Osteocyte (in vitro differentiated cells): ENCODE measurements at regions not wholly inside any gene's neighbourhood (a gene's known extent, or its start where the extent isn't known, plus 50 kb on each side); places are given as distances from the start of the nearest gene placed in this dataset.

ENCODE experiments used
- DNase-seq: peaks from one replicate; pipeline ENCODE4 v3.0.0; 2021; ENCODE audit warnings: mixed read lengths; ENCODE audit not compliant: unreplicated experiment; ENCODE audit errors: extremely low spot score
- H3K27ac Mint-ChIP-seq: one replicate; pipeline ENCODE4 v1.8.0; 2021; ENCODE audit warnings: mild to moderate bottlenecking, mixed read lengths; ENCODE audit not compliant: unreplicated experiment
- H3K27me3 Mint-ChIP-seq: one replicate; pipeline ENCODE4 v1.8.0; 2021; ENCODE audit warnings: mixed read lengths; ENCODE audit not compliant: unreplicated experiment
- H3K36me3 Mint-ChIP-seq: one replicate; pipeline ENCODE4 v1.8.0; 2021; ENCODE audit warnings: mixed read lengths; ENCODE audit not compliant: unreplicated experiment
- H3K4me1 Mint-ChIP-seq: one replicate; pipeline ENCODE4 v1.8.0; 2021; ENCODE audit warnings: mixed read lengths; ENCODE audit not compliant: unreplicated experiment
- H3K4me3 Mint-ChIP-seq: one replicate; pipeline ENCODE4 v1.8.0; 2021; ENCODE audit warnings: mild to moderate bottlenecking, moderate library complexity, mixed read lengths; ENCODE audit not compliant: unreplicated experiment
- H3K9me3 Mint-ChIP-seq: one replicate; pipeline ENCODE4 v1.8.0; 2021; ENCODE audit warnings: mixed read lengths; ENCODE audit not compliant: unreplicated experiment
- TF ChIP-seq, protein P1 (sequence below): fragments of 200-600 bp; sonication (generic); IDR thresholded peaks from 2 replicates; pipeline ENCODE4 v1.5.0; 2021; ENCODE audit warnings: antibody characterized with exemption, mild to moderate bottlenecking, moderate library complexity

GRCh38 chr12:61991661-61992060 is 268.5 kb upstream of the USP15 start:
- no peak overlapping the region for H3K27ac Mint-ChIP-seq
- no peaks in the 10 kb centered on the region for H3K4me1 Mint-ChIP-seq
- no peaks in the 10 kb centered on the region for H3K9me3 Mint-ChIP-seq
- H3K36me3 Mint-ChIP-seq = no peaks in the 10 kb centered on the region
- TF ChIP-seq, protein P1, sequence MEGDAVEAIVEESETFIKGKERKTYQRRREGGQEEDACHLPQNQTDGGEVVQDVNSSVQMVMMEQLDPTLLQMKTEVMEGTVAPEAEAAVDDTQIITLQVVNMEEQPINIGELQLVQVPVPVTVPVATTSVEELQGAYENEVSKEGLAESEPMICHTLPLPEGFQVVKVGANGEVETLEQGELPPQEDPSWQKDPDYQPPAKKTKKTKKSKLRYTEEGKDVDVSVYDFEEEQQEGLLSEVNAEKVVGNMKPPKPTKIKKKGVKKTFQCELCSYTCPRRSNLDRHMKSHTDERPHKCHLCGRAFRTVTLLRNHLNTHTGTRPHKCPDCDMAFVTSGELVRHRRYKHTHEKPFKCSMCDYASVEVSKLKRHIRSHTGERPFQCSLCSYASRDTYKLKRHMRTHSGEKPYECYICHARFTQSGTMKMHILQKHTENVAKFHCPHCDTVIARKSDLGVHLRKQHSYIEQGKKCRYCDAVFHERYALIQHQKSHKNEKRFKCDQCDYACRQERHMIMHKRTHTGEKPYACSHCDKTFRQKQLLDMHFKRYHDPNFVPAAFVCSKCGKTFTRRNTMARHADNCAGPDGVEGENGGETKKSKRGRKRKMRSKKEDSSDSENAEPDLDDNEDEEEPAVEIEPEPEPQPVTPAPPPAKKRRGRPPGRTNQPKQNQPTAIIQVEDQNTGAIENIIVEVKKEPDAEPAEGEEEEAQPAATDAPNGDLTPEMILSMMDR = no peak
- no peak for DNase-seq
- H3K4me3 Mint-ChIP-seq = no peak overlapping the region
- H3K27me3 Mint-ChIP-seq = no peaks in the 10 kb centered on the region

- H3K4me3 Mint-ChIP-seq = no peak overlapping the region
- TF ChIP-seq, protein P1 = peak; percentile 56
- no peak overlapping the region for H3K27ac Mint-ChIP-seq
- DNase-seq = no peak
- H3K36me3 Mint-ChIP-seq = no peaks in the 10 kb centered on the region
- peaks cover 7% of the 10 kb centered on the region for H3K27me3 Mint-ChIP-seq
- no peaks in the 10 kb centered on the region for H3K9me3 Mint-ChIP-seq
- no peaks in the 10 kb centered on the region for H3K4me1 Mint-ChIP-seq
These were observed 266.4 kb upstream of the USP15 start for GRCh38 chr12:61993734-61994345.

DNA sequence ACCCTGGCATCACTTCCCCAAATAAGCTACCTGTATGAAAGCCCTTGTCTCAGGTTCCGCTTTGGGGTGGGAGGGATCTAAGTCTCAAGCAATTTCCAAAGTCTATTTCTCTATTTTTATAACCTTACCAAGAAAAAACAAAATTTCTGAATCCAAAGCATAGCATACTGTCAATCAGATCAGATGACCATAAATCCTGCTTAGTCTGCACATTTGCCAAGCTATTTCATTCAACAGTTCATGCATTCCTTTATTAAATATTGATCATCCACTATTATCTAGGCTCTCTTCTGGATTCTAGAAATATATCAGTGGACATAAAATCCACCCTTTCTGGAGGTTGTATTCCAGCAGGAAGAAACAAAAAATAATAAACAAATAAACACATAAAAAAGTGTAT is 263.5 kb upstream of the USP15 start:
- Mint-ChIP-seq H3K4me1 (no peaks in the 10 kb centered on the region), H3K4me3 (no peak overlapping the region), H3K9me3 (no peaks in the 10 kb centered on the region), H3K27me3 (peaks cover 11% of the 10 kb centered on the region), H3K27ac (no peak overlapping the region), H3K36me3 (no peaks in the 10 kb centered on the region)
- DNase-seq = no peak
- TF ChIP-seq, protein P1 = no peak

- Mint-ChIP-seq H3K9me3 (no peaks in the 10 kb centered on the region), H3K27ac (no peak overlapping the region), H3K4me3 (no peak overlapping the region), H3K36me3 (no peaks in the 10 kb centered on the region), H3K4me1 (no peaks in the 10 kb centered on the region), H3K27me3 (peaks cover 11% of the 10 kb centered on the region)
- no peak for DNase-seq
- TF ChIP-seq, protein P1 = no peak
These were observed 261.4 kb upstream of the USP15 start for GRCh38 chr12:61998791-61999190.

DNA sequence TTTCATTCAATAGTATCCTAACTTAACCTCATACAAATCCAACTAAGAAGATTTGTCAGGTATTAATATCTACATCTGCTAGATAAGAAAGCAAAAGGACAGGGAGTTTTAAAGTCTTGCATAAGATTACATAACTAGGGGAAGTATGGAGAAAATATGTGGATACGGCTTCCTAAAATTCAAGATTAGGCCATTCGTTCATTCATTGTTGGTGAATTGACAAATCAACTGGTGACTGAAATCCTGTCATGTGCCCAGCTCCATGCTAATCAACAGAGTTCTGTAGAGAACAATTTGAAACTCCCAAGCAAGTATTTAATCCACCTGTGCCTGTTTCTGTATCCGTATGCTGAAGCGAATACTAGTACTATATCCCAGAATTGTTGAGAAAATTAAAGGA is 260.9 kb upstream of the USP15 start:
- H3K4me1 Mint-ChIP-seq = no peaks in the 10 kb centered on the region
- H3K27ac Mint-ChIP-seq = no peak overlapping the region
- H3K36me3 Mint-ChIP-seq = no peaks in the 10 kb centered on the region
- peaks cover 11% of the 10 kb centered on the region for H3K27me3 Mint-ChIP-seq
- no peak for DNase-seq
- no peaks in the 10 kb centered on the region for H3K9me3 Mint-ChIP-seq
- TF ChIP-seq, protein P1 = no peak
- H3K4me3 Mint-ChIP-seq = no peak overlapping the region
